ENCODE measurements at regions not wholly inside any gene's neighbourhood (a gene's known extent, or its start where the extent isn't known, plus 50 kb on each side); places are given as distances from the start of the nearest gene placed in this dataset.

DNA sequence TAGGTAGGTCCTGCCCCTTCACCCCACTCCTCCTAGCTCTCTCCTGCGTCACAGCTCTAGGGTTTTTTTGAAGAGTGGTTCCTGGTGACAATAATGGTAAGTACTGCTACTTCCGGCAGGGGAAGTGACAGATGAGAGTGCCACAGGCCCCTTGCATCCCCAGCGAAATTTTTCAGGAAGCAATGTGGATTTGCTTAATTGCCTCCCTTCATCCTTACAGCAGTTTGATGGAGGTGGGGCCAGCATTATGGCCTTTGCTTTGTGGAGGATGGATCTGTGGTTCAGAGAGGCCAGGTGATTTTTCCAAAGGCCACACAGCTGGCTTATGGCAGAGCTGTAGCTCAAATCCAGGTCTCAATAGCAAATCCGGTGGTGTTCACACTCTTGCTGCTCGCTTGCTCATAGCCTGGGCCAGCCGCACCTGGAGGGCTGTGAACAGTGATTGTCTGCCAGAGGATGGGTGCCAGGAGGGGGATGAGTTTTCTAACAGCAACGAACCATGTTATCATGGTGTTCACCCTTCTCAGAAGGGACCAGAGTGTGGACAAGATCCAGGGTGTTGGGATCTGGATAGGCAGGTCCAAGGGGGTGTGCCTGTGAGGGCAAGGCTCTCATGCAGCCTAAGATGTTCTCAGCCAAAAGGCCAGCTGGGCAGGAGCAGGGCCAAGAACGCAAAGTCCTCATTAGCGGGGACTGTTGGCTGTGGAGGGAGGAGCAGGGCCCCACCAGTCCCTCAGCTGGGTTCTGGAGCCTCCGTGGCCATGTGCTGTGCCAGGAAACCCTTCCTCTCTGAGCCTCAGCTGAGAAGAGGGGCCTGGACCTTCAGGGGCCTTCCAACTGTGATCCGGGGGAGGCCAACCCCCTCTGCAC, 89.0 kb downstream of the EMX2 start:
- TF ChIP-seq TCF12 (IDR thresholded peaks at IDR 0.05) = no peak
- TF ChIP-seq, protein P1, sequence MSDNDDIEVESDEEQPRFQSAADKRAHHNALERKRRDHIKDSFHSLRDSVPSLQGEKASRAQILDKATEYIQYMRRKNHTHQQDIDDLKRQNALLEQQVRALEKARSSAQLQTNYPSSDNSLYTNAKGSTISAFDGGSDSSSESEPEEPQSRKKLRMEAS (IDR thresholded peaks at IDR 0.05; ENCODE audit: low read depth) = no peak
- no peak for TF ChIP-seq POLR2AphosphoS5 (IDR thresholded peaks at IDR 0.05; ENCODE audit: low read depth, low read length)
- no peak for TF ChIP-seq RFX5 (IDR thresholded peaks at IDR 0.05; ENCODE audit: low read length)
- TF ChIP-seq GATA2 (CRISPR knock-in tag; IDR thresholded peaks at IDR 0.05) = no peak
- TF ChIP-seq, protein P2, sequence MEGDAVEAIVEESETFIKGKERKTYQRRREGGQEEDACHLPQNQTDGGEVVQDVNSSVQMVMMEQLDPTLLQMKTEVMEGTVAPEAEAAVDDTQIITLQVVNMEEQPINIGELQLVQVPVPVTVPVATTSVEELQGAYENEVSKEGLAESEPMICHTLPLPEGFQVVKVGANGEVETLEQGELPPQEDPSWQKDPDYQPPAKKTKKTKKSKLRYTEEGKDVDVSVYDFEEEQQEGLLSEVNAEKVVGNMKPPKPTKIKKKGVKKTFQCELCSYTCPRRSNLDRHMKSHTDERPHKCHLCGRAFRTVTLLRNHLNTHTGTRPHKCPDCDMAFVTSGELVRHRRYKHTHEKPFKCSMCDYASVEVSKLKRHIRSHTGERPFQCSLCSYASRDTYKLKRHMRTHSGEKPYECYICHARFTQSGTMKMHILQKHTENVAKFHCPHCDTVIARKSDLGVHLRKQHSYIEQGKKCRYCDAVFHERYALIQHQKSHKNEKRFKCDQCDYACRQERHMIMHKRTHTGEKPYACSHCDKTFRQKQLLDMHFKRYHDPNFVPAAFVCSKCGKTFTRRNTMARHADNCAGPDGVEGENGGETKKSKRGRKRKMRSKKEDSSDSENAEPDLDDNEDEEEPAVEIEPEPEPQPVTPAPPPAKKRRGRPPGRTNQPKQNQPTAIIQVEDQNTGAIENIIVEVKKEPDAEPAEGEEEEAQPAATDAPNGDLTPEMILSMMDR (IDR thresholded peaks at IDR 0.05) = no peak
- no peak for TF ChIP-seq YY1 (IDR thresholded peaks at IDR 0.05; ENCODE audit: low read depth)
- no peak for TF ChIP-seq FOSL2 (IDR thresholded peaks at IDR 0.05; ENCODE audit: borderline replicate concordance, low read depth)
- TF ChIP-seq ELF1 (IDR thresholded peaks at IDR 0.05) = no peak
- TF ChIP-seq EZH2phosphoT487 (IDR thresholded peaks at IDR 0.05; ENCODE audit: borderline replicate concordance, low read depth) = no peak
- TF ChIP-seq RAD21 (IDR thresholded peaks at IDR 0.05; ENCODE audit: low read length) = no peak
- TF ChIP-seq MXI1 (IDR thresholded peaks at IDR 0.05; ENCODE audit: low read depth, low read length) = no peak
- TF ChIP-seq, protein P3, sequence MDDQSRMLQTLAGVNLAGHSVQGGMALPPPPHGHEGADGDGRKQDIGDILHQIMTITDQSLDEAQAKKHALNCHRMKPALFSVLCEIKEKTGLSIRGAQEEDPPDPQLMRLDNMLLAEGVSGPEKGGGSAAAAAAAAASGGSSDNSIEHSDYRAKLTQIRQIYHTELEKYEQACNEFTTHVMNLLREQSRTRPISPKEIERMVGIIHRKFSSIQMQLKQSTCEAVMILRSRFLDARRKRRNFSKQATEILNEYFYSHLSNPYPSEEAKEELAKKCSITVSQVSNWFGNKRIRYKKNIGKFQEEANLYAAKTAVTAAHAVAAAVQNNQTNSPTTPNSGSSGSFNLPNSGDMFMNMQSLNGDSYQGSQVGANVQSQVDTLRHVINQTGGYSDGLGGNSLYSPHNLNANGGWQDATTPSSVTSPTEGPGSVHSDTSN (IDR thresholded peaks at IDR 0.05) = no peak
- TF ChIP-seq MEF2A (IDR thresholded peaks at IDR 0.05; ENCODE audit: borderline replicate concordance, low read depth) = no peak

Measured in SK-N-SH (cell line).